HG03442 (cell line): ENCODE measurements at regions not wholly inside any gene's neighbourhood (a gene's known extent, or its start where the extent isn't known, plus 50 kb on each side); places are given as distances from the start of the nearest gene placed in this dataset.
"Not testable (repeated sequence)": the region's sequence is repeated elsewhere in the genome, so short reads cannot be mapped to it uniquely, and the experiment has no call there.

Source experiments
- ATAC-seq: cut with Tn5 transposase; IDR thresholded peaks from one replicate; pipeline ENCODE4 v1.9.1; 2021; ENCODE audit warnings: mild to moderate bottlenecking, moderate library complexity; ENCODE audit not compliant: unreplicated experiment

GRCh38 chr6:19209202-19209601, 628.0 kb upstream of the ID4 start:
- no peak for ATAC-seq

GRCh38 chr6:19210849-19211590, 626.1 kb upstream of the ID4 start:
- no peak for ATAC-seq

- ATAC-seq, result no peak
Observed at GRCh38 chr6:19214231-19214630, 622.9 kb upstream of the ID4 start.

- no peak for ATAC-seq
Observed at GRCh38 chr6:19219931-19220330, 617.2 kb upstream of the ID4 start.

- ATAC-seq, result no peak
Observed at GRCh38 chr6:19231878-19232561, 605.1 kb upstream of the ID4 start.

- no peak for ATAC-seq
Observed at GRCh38 chr6:19245656-19246055, 591.5 kb upstream of the ID4 start.

- not testable (repeated sequence) for ATAC-seq
Observed at GRCh38 chr6:19247181-19247580, 590.0 kb upstream of the ID4 start.

GRCh38 chr6:19256123-19256522, 581.0 kb upstream of the ID4 start:
- not testable (repeated sequence) for ATAC-seq

- ATAC-seq, result no peak
Observed at GRCh38 chr6:19261642-19262041, 575.5 kb upstream of the ID4 start.

GRCh38 chr6:19268117-19268516, 569.1 kb upstream of the ID4 start:
- no peak for ATAC-seq

GRCh38 chr6:19268718-19269117, 568.5 kb upstream of the ID4 start:
- ATAC-seq, result no peak

GRCh38 chr6:19269341-19269898, 567.8 kb upstream of the ID4 start:
- no peak for ATAC-seq

GRCh38 chr6:19270616-19271015, 566.6 kb upstream of the ID4 start:
- no peak for ATAC-seq

GRCh38 chr6:19279273-19279684, 557.9 kb upstream of the ID4 start:
- ATAC-seq, result no peak

GRCh38 chr6:19287928-19288327, 549.2 kb upstream of the ID4 start:
- no peak for ATAC-seq

GRCh38 chr6:19289457-19289856, 547.7 kb upstream of the ID4 start:
- ATAC-seq, result no peak

GRCh38 chr6:19297880-19298279, 539.3 kb upstream of the ID4 start:
- ATAC-seq, result no peak

- ATAC-seq, result no peak
Observed at GRCh38 chr6:19298421-19298820, 538.7 kb upstream of the ID4 start.

GRCh38 chr6:19299129-19299528, 538.0 kb upstream of the ID4 start:
- no peak for ATAC-seq

- ATAC-seq, result no peak
Observed at GRCh38 chr6:19301980-19302379, 535.2 kb upstream of the ID4 start.

- ATAC-seq, result no peak
Observed at GRCh38 chr6:19303383-19303782, 533.8 kb upstream of the ID4 start.

- no peak for ATAC-seq
Observed at GRCh38 chr6:19309661-19310060, 527.5 kb upstream of the ID4 start.
